Smooth muscle cell (in vitro differentiated cells): ENCODE measurements at regions not wholly inside any gene's neighbourhood (a gene's known extent, or its start where the extent isn't known, plus 50 kb on each side); places are given as distances from the start of the nearest gene placed in this dataset.

Source experiments
- DNase-seq: peaks from one replicate; lab custom pipeline; 2025; ENCODE audit not compliant: unreplicated experiment; lab: John Stamatoyannopoulos, UW
- H2AFZ ChIP-seq: fragments of 200-600 bp; sonication (generic); 2 replicates; pipeline ENCODE4 v1.6.0; 2016; ENCODE audit warnings: antibody characterized with exemption, low read depth, mild to moderate bottlenecking
- H3F3A ChIP-seq: fragments of 200-600 bp; sonication (generic); 2 replicates; pipeline ENCODE4 v1.6.0; 2017; ENCODE audit warnings: antibody characterized with exemption, low read depth
- H3K27ac ChIP-seq: fragments of 200-600 bp; sonication (generic); 2 replicates; pipeline ENCODE4 v1.5.1; 2016; ENCODE audit warnings: low read depth, mild to moderate bottlenecking
- H3K27me3 ChIP-seq: fragments of 200-600 bp; sonication (generic); 2 replicates; pipeline ENCODE4 v1.6.1; 2016; ENCODE audit warnings: low read depth, mild to moderate bottlenecking
- H3K36me3 ChIP-seq: fragments of 200-600 bp; sonication (generic); 2 replicates; pipeline ENCODE4 v1.5.1; 2016; ENCODE audit warnings: low read depth
- H3K4me1 ChIP-seq: fragments of 200-600 bp; sonication (generic); 2 replicates; pipeline ENCODE4 v1.5.1; 2016; ENCODE audit warnings: low read depth
- H3K4me2 ChIP-seq: fragments of 200-600 bp; sonication (generic); 2 replicates; pipeline ENCODE4 v1.6.0; 2016; ENCODE audit warnings: mild to moderate bottlenecking
- H3K4me3 ChIP-seq: fragments of 200-600 bp; sonication (generic); 2 replicates; pipeline ENCODE4 v1.5.1; 2016; ENCODE audit warnings: mild to moderate bottlenecking
- H3K79me2 ChIP-seq: fragments of 200-600 bp; sonication (generic); 2 replicates; pipeline ENCODE4 v1.6.0; 2016; ENCODE audit warnings: low read depth, mild to moderate bottlenecking
- H3K9ac ChIP-seq: fragments of 200-600 bp; sonication (generic); 2 replicates; pipeline ENCODE4 v1.6.0; 2016; ENCODE audit warnings: low read depth
- H3K9me3 ChIP-seq: fragments of 200-600 bp; sonication (generic); replicated peaks from 2 replicates; pipeline ENCODE4 v1.5.1; 2016; ENCODE audit warnings: low read depth
- H4K20me1 ChIP-seq: fragments of 200-600 bp; sonication (generic); 2 replicates; pipeline ENCODE4 v1.6.0; 2016; ENCODE audit warnings: low read depth
- CTCF ChIP-seq: fragments of 200-600 bp; sonication (generic); IDR thresholded peaks from 2 replicates; pipeline ENCODE4 v1.5.1; 2017; ENCODE audit warnings: borderline replicate concordance, mild to moderate bottlenecking, antibody characterized with exemption; ENCODE audit not compliant: insufficient read depth, poor library complexity, severe bottlenecking
- WGBS: methylation state at CpG from one replicate; pipeline ENCODE4 v1.1.7; 2016; ENCODE audit warnings: low lambda C conversion rate; 5-methylcytosine and 5-hydroxymethylcytosine counted together

GRCh38 chr14:76324133-76324532, 51.8 kb upstream of the ESRRB start:
- Histone ChIP-seq H3K4me1 (no peaks in the 10 kb centered on the region), H4K20me1 (no peaks in the 10 kb centered on the region), H3K27ac (no peak overlapping the region), H3K4me3 (no peak overlapping the region), H3K36me3 (no peaks in the 10 kb centered on the region), H3K4me2 (no peak overlapping the region), H3K9me3 (no peaks in the 10 kb centered on the region), H2AFZ (no peak overlapping the region), H3K79me2 (no peaks in the 10 kb centered on the region), H3F3A (no peaks in the 10 kb centered on the region), H3K27me3 (peaks cover 24% of the 10 kb centered on the region), H3K9ac (no peak overlapping the region)
- no peak for DNase-seq
- 82% methylated on average over 5 of the region's 5 CpGs for WGBS
- TF ChIP-seq CTCF, result no peak
